Endothelial cell of umbilical vein (primary cell): ENCODE measurements at regions not wholly inside any gene's neighbourhood (a gene's known extent, or its start where the extent isn't known, plus 50 kb on each side); places are given as distances from the start of the nearest gene placed in this dataset.

ENCODE experiments used
- BruUV-seq: library from RNA; stranded (reverse); fragments of 400-500 nt; replicated peaks from 2 replicates; lab custom pipeline; 2021; lab: Mats Ljungman, UMichigan
- CTCF ChIA-PET: fragments of 300-600, 350-600 bp; sonication (Branson Sonifier 250); formaldehyde crosslinking; loops from one replicate; lab custom pipeline; 2021; ENCODE audit warnings: antibody characterized with exemption, inconsistent platforms; lab: Charles Lee
- POLR2A ChIA-PET: fragments of 300-600, 350-600 bp; sonication (Branson Sonifier 250); formaldehyde crosslinking; loops from one replicate; lab custom pipeline; 2021; ENCODE audit warnings: antibody characterized with exemption, inconsistent platforms; lab: Charles Lee
- DNase-seq: peaks from one replicate; pipeline ENCODE4 v3.0.0-alpha.2; 2011; ENCODE audit warnings: low read depth, low spot score
- FAIRE-seq: peaks from 2 replicates; lab custom pipeline; 2011; peaks lifted over from hg19 to GRCh38; lab: Jason Lieb, UNC
- H2AFZ ChIP-seq: 2 replicates; pipeline ENCODE4 v1.6.0; 2012; ENCODE audit warnings: low read depth, low read length, control low read depth, inconsistent platforms
- H3K27ac ChIP-seq: 2 replicates; pipeline ENCODE4 v1.5.1; 2011; ENCODE audit warnings: low read depth, mild to moderate bottlenecking, control low read depth, low read length, moderate library complexity; ENCODE audit not compliant: insufficient read depth
- H3K27me3 ChIP-seq, 2 experiments: 2 replicates each; pipeline versions ENCODE4 v1.6.0 to v1.6.1; 2011; ENCODE audit warnings: low read length in 2 of 2, mixed read lengths in 1 of 2; ENCODE audit not compliant: control insufficient read depth in 2 of 2, insufficient read depth in 2 of 2
- H3K36me3 ChIP-seq, 2 experiments: 2 replicates in 1 of 2; 3 replicates in 1 of 2; pipeline ENCODE4 v1.5.1; 2011; ENCODE audit warnings: low read length in 2 of 2, mild to moderate bottlenecking in 1 of 2, moderate library complexity in 1 of 2; ENCODE audit not compliant: control insufficient read depth in 2 of 2, insufficient read depth in 2 of 2; ENCODE audit errors: extremely low read depth in 1 of 2
- H3K4me1 ChIP-seq: 3 replicates; pipeline ENCODE4 v1.5.1; 2011; ENCODE audit warnings: mild to moderate bottlenecking, low read length; ENCODE audit not compliant: control insufficient read depth, insufficient read depth; ENCODE audit errors: extremely low read depth
- H3K4me2 ChIP-seq: 2 replicates; pipeline ENCODE4 v1.6.1; 2011; ENCODE audit warnings: low read length, control low read depth, mixed read lengths; ENCODE audit not compliant: insufficient read depth
- H3K4me3 ChIP-seq, 3 experiments: fragments of 200-600 bp in 1 of 3; sonication (generic), shearing (Covaris generic) in 1 of 3; replicated peaks in 1 of 3; 2 replicates each; pipeline ENCODE4 v1.5.1; 2011 to 2016; ENCODE audit warnings: control low read depth in 3 of 3, low read length in 3 of 3, mild to moderate bottlenecking in 2 of 3, inconsistent platforms in 1 of 3, low read depth in 1 of 3, moderate library complexity in 1 of 3; ENCODE audit not compliant: insufficient read depth in 1 of 3
- H3K79me2 ChIP-seq: 2 replicates; pipeline ENCODE4 v1.6.0; 2012; ENCODE audit warnings: low read length, inconsistent platforms; ENCODE audit not compliant: control insufficient read depth, insufficient read depth
- H3K9ac ChIP-seq: replicated peaks from 2 replicates; pipeline ENCODE3; 2011; ENCODE audit warnings: low read length, control low read depth; ENCODE audit not compliant: insufficient read depth; ENCODE audit errors: extremely low read depth
- H3K9me1 ChIP-seq: replicated peaks from 3 replicates; pipeline ENCODE4 v1.6.0; 2011; ENCODE audit warnings: mild to moderate bottlenecking, low read length; ENCODE audit not compliant: control insufficient read depth, insufficient read depth; ENCODE audit errors: extremely low read depth
- H3K9me3 ChIP-seq: replicated peaks from 2 replicates; pipeline ENCODE4 v1.5.1; 2012; ENCODE audit warnings: low read length, inconsistent platforms; ENCODE audit not compliant: control insufficient read depth, insufficient read depth
- H4K20me1 ChIP-seq: replicated peaks from 2 replicates; pipeline ENCODE3; 2011; ENCODE audit warnings: mild to moderate bottlenecking, low read length; ENCODE audit not compliant: control insufficient read depth, insufficient read depth; ENCODE audit errors: extremely low read depth
- EZH2 ChIP-seq: IDR thresholded peaks from 2 replicates; pipeline ENCODE4 v1.6.1; 2012; ENCODE audit warnings: borderline replicate concordance, low read depth, mild to moderate bottlenecking, moderate library complexity, low read length, inconsistent platforms; ENCODE audit not compliant: severe bottlenecking
- FOS ChIP-seq: IDR thresholded peaks from 2 replicates; pipeline ENCODE4 v1.6.1; 2011; ENCODE audit warnings: mild to moderate bottlenecking, low read length, moderate library complexity, borderline replicate concordance; ENCODE audit not compliant: insufficient read depth
- GATA2 ChIP-seq: IDR thresholded peaks from 2 replicates; pipeline ENCODE4 v1.7.0; 2011; ENCODE audit warnings: low read depth, mild to moderate bottlenecking, moderate library complexity, mixed read lengths, low read length; ENCODE audit not compliant: insufficient read length, insufficient read depth
- JUN ChIP-seq: IDR thresholded peaks from 2 replicates; pipeline ENCODE4 v1.6.1; 2011; ENCODE audit warnings: borderline replicate concordance, low read depth; ENCODE audit not compliant: insufficient read length, insufficient read depth
- MAX ChIP-seq: IDR thresholded peaks from 2 replicates; pipeline ENCODE4 v1.6.1; 2011; ENCODE audit not compliant: insufficient read depth, insufficient read length
- MYC ChIP-seq: IDR thresholded peaks from one replicate; pipeline ENCODE4 v1.6.1; 2011; ENCODE audit warnings: mild to moderate bottlenecking, low read depth, low read length
- POLR2A ChIP-seq: IDR thresholded peaks from 2 replicates; pipeline ENCODE4 v1.6.1; 2012; ENCODE audit warnings: low read depth, mild to moderate bottlenecking, control low read depth, low read length
- POLR2AphosphoS5 ChIP-seq: IDR thresholded peaks from 2 replicates; pipeline ENCODE4 v1.6.1; 2012; ENCODE audit warnings: low read depth, mild to moderate bottlenecking, control low read depth, low read length, moderate library complexity; ENCODE audit not compliant: insufficient read depth
- dilution Hi-C: fragments of 300-500 bp; cut with MboI; formaldehyde crosslinking; loops from one replicate; pipeline ENCODE4 v1.15.0; 2019; ENCODE audit warnings: low sequenced_read_pairs; ENCODE audit not compliant: extremely low pct_ligation_motif_present
- intact Hi-C: fragments of 100-400 bp; cut with micrococcal nuclease; formaldehyde crosslinking; loops from one replicate; pipeline ENCODE4 v1.10.0; 2022
- TF ChIP-seq, protein P1 (sequence below), 2 donors: IDR thresholded peaks; 1 replicate in 1 of 2; 2 replicates in 1 of 2; pipeline ENCODE4 v1.5.1; 2011; ENCODE audit warnings: low read length in 2 of 2, mild to moderate bottlenecking in 2 of 2, moderate library complexity in 2 of 2, control low read depth in 1 of 2, inconsistent platforms in 1 of 2, low read depth in 1 of 2; ENCODE audit not compliant: insufficient read depth in 1 of 2; ENCODE audit errors: extremely low read depth in 1 of 2

GRCh38 chr14:94926176-94926575 is 156.3 kb upstream of the GSC start:
- POLR2A ChIA-PET, result no interaction called here
- H3K9me3 ChIP-seq, result no peaks in the 10 kb centered on the region
- no peak overlapping the region for H3K9ac ChIP-seq
- H3K4me1 ChIP-seq, result no peaks in the 10 kb centered on the region
- H3K36me3 ChIP-seq, result no peaks in the 10 kb centered on the region
- no peak overlapping the region for H2AFZ ChIP-seq
- dilution Hi-C loops, result no loop called here
- H3K4me3 ChIP-seq, result no peak overlapping the region
- H3K27me3 ChIP-seq, result no peaks in the 10 kb centered on the region
- no peak overlapping the region for H3K27ac ChIP-seq
- H3K79me2 ChIP-seq, result no peaks in the 10 kb centered on the region
- no peaks in the 10 kb centered on the region for H4K20me1 ChIP-seq
- intact Hi-C loops, result no loop called here
- TF ChIP-seq, protein P1, sequence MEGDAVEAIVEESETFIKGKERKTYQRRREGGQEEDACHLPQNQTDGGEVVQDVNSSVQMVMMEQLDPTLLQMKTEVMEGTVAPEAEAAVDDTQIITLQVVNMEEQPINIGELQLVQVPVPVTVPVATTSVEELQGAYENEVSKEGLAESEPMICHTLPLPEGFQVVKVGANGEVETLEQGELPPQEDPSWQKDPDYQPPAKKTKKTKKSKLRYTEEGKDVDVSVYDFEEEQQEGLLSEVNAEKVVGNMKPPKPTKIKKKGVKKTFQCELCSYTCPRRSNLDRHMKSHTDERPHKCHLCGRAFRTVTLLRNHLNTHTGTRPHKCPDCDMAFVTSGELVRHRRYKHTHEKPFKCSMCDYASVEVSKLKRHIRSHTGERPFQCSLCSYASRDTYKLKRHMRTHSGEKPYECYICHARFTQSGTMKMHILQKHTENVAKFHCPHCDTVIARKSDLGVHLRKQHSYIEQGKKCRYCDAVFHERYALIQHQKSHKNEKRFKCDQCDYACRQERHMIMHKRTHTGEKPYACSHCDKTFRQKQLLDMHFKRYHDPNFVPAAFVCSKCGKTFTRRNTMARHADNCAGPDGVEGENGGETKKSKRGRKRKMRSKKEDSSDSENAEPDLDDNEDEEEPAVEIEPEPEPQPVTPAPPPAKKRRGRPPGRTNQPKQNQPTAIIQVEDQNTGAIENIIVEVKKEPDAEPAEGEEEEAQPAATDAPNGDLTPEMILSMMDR (IDR thresholded peaks at IDR 0.05; ENCODE audit: extremely low read depth in 1 of 2, insufficient read depth in 1 of 2, low read depth in 1 of 2, low read length in 2 of 2), result no peak
- TF ChIP-seq POLR2AphosphoS5 (no peak), GATA2 (no peak), JUN (no peak), MYC (no peak), POLR2A (no peak), EZH2 (no peak), MAX (no peak), FOS (no peak)
- no peaks in the 10 kb centered on the region for H3K9me1 ChIP-seq
- no peak for FAIRE-seq
- DNase-seq, result no peak
- H3K4me2 ChIP-seq, result no peak overlapping the region
- CTCF ChIA-PET, result no interaction called here
- no TSS peak for BruUV-seq
